Astrocyte (in vitro differentiated cells and primary cell): ENCODE measurements at regions not wholly inside any gene's neighbourhood (a gene's known extent, or its start where the extent isn't known, plus 50 kb on each side); places are given as distances from the start of the nearest gene placed in this dataset.

Experiments used
- DNase-seq: peaks from one replicate; pipeline ENCODE4 v3.0.0-alpha.2; 2010; ENCODE audit warnings: low read depth
- FAIRE-seq: peaks from 2 replicates; lab custom pipeline; 2011; peaks lifted over from hg19 to GRCh38; lab: Jason Lieb, UNC
- H2AFZ ChIP-seq: 2 replicates; pipeline ENCODE4 v1.6.0; 2012; ENCODE audit warnings: low read depth, low read length, inconsistent platforms
- H3K27ac ChIP-seq: 2 replicates; pipeline ENCODE4 v1.5.1; 2011; ENCODE audit warnings: low read depth, low read length, inconsistent platforms
- H3K27me3 ChIP-seq: 2 replicates; pipeline ENCODE4 v1.6.0; 2011; ENCODE audit warnings: low read length, inconsistent platforms; ENCODE audit not compliant: insufficient read depth
- H3K36me3 ChIP-seq: 2 replicates; pipeline ENCODE4 v1.5.1; 2011; ENCODE audit warnings: low read length, inconsistent platforms; ENCODE audit not compliant: insufficient read depth
- H3K4me1 ChIP-seq: 2 replicates; pipeline ENCODE4 v1.5.1; 2011; ENCODE audit warnings: low read length, inconsistent platforms; ENCODE audit not compliant: insufficient read depth
- H3K4me2 ChIP-seq: 2 replicates; pipeline ENCODE4 v1.6.0; 2012; ENCODE audit warnings: low read length, inconsistent platforms
- H3K4me3 ChIP-seq: 2 replicates; pipeline ENCODE4 v1.5.1; 2011; ENCODE audit warnings: low read depth, mild to moderate bottlenecking, low read length, inconsistent platforms; ENCODE audit not compliant: insufficient read depth
- H3K79me2 ChIP-seq: 2 replicates; pipeline ENCODE4 v1.6.0; 2012; ENCODE audit warnings: mild to moderate bottlenecking, low read length, inconsistent platforms; ENCODE audit not compliant: insufficient read depth
- H3K9ac ChIP-seq: 2 replicates; pipeline ENCODE4 v1.6.0; 2012; ENCODE audit warnings: mild to moderate bottlenecking, low read length, inconsistent platforms
- H3K9me3 ChIP-seq: 2 replicates; pipeline ENCODE4 v1.5.1; 2012; ENCODE audit warnings: low read depth, mild to moderate bottlenecking, low read length, inconsistent platforms; ENCODE audit not compliant: insufficient read depth
- H4K20me1 ChIP-seq: 2 replicates; pipeline ENCODE4 v1.6.0; 2012; ENCODE audit warnings: low read length, inconsistent platforms; ENCODE audit not compliant: insufficient read depth
- H3K27ac Mint-ChIP-seq: one replicate; pipeline ENCODE4 v1.8.0; 2021; ENCODE audit warnings: mild to moderate bottlenecking, mixed read lengths; ENCODE audit not compliant: unreplicated experiment
- H3K27me3 Mint-ChIP-seq: one replicate; pipeline ENCODE4 v1.8.0; 2021; ENCODE audit warnings: low read depth, mixed read lengths; ENCODE audit not compliant: unreplicated experiment
- H3K36me3 Mint-ChIP-seq: one replicate; pipeline ENCODE4 v1.8.0; 2021; ENCODE audit warnings: low read depth, mixed read lengths; ENCODE audit not compliant: unreplicated experiment
- H3K4me1 Mint-ChIP-seq: one replicate; pipeline ENCODE4 v1.8.0; 2021; ENCODE audit warnings: low read depth, mixed read lengths; ENCODE audit not compliant: unreplicated experiment
- H3K4me3 Mint-ChIP-seq: one replicate; pipeline ENCODE4 v1.8.0; 2021; ENCODE audit warnings: mild to moderate bottlenecking, moderate library complexity, mixed read lengths; ENCODE audit not compliant: unreplicated experiment
- H3K9me3 Mint-ChIP-seq: one replicate; pipeline ENCODE4 v1.8.0; 2021; ENCODE audit warnings: mild to moderate bottlenecking, mixed read lengths; ENCODE audit not compliant: unreplicated experiment
- EZH2 ChIP-seq: IDR thresholded peaks from 2 replicates; pipeline ENCODE4 v1.6.1; 2012; ENCODE audit warnings: mild to moderate bottlenecking, low read length, inconsistent platforms; ENCODE audit not compliant: insufficient read depth
- TF ChIP-seq, protein P1 (sequence below): IDR thresholded peaks from 2 replicates; pipeline ENCODE4 v1.5.1; 2011; ENCODE audit warnings: low read depth, mild to moderate bottlenecking, inconsistent platforms, low read length, moderate library complexity; ENCODE audit not compliant: insufficient read depth

DNA sequence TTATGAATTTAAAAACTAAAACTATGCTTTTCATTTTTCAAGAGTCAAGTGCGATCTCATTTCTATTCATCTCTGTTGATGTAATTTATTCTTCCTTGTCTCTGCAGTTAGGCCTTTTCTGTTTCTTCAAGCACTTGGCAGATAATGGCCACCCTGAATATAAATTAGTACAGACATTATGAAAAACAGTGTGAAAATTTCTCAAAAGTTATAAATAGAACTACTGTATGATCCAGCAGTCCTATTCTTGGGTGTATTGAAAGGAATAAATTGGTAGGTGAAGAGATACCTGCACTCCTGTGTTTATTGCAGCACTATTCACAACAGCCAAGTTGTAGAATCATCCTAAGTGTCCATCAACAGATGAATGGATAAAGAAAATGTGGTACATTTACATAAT lies 248.3 kb downstream of the DOK5 start:
- Histone ChIP-seq H4K20me1 (no peaks in the 10 kb centered on the region), H3K4me1 (no peaks in the 10 kb centered on the region), H3K79me2 (no peaks in the 10 kb centered on the region), H3K36me3 (no peaks in the 10 kb centered on the region), H3K27me3 (no peaks in the 10 kb centered on the region), H3K4me3 (no peak overlapping the region), H2AFZ (no peak overlapping the region), H3K27ac (no peak overlapping the region), H3K9me3 (peaks cover 2% of the 10 kb centered on the region), H3K4me2 (no peak overlapping the region), H3K9ac (no peak overlapping the region)
- DNase-seq = no peak
- TF ChIP-seq, protein P1, sequence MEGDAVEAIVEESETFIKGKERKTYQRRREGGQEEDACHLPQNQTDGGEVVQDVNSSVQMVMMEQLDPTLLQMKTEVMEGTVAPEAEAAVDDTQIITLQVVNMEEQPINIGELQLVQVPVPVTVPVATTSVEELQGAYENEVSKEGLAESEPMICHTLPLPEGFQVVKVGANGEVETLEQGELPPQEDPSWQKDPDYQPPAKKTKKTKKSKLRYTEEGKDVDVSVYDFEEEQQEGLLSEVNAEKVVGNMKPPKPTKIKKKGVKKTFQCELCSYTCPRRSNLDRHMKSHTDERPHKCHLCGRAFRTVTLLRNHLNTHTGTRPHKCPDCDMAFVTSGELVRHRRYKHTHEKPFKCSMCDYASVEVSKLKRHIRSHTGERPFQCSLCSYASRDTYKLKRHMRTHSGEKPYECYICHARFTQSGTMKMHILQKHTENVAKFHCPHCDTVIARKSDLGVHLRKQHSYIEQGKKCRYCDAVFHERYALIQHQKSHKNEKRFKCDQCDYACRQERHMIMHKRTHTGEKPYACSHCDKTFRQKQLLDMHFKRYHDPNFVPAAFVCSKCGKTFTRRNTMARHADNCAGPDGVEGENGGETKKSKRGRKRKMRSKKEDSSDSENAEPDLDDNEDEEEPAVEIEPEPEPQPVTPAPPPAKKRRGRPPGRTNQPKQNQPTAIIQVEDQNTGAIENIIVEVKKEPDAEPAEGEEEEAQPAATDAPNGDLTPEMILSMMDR = no peak
- no peak for TF ChIP-seq EZH2
- FAIRE-seq = no peak
- no peaks in the 10 kb centered on the region for H3K4me1 Mint-ChIP-seq
- H3K36me3 Mint-ChIP-seq = peaks cover 1% of the 10 kb centered on the region
- H3K27ac Mint-ChIP-seq = no peak overlapping the region
- no peak overlapping the region for H3K4me3 Mint-ChIP-seq
- peaks cover 2% of the 10 kb centered on the region for H3K9me3 Mint-ChIP-seq
- no peaks in the 10 kb centered on the region for H3K27me3 Mint-ChIP-seq

DNA sequence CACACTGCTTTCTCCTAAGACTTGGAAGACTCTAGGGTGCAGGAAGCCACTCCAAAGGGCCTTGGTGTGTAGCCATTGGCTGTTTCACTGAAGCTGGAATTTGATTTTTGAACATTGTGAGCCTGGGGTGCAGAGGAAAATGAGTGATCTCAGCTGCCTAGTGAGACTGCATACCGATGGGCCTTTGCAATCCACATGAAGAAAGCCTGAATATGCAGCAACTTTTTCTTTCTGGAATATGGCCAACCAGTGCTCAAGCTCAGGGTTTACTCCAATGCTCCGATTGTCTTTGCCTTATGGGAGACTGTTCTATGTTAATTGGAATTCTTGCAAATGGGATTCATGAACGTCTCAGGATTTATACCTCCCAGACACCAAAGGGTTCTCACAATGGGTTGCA lies 242.6 kb downstream of the DOK5 start:
- H3K27ac Mint-ChIP-seq = no peak overlapping the region
- H3K9me3 ChIP-seq = peaks cover 2% of the 10 kb centered on the region
- FAIRE-seq = no peak
- no peak overlapping the region for H3K4me3 Mint-ChIP-seq
- H4K20me1 ChIP-seq = no peaks in the 10 kb centered on the region
- H3K27me3 ChIP-seq = no peaks in the 10 kb centered on the region
- no peaks in the 10 kb centered on the region for H3K36me3 ChIP-seq
- H3K4me1 Mint-ChIP-seq = no peaks in the 10 kb centered on the region
- DNase-seq = no peak
- H3K9ac ChIP-seq = no peak overlapping the region
- no peak overlapping the region for H3K4me2 ChIP-seq
- H3K27ac ChIP-seq = no peak overlapping the region
- no peaks in the 10 kb centered on the region for H3K79me2 ChIP-seq
- no peaks in the 10 kb centered on the region for H3K27me3 Mint-ChIP-seq
- TF ChIP-seq EZH2 = no peak
- TF ChIP-seq, protein P1 = no peak
- no peaks in the 10 kb centered on the region for H3K4me1 ChIP-seq
- no peak overlapping the region for H2AFZ ChIP-seq
- H3K36me3 Mint-ChIP-seq = no peaks in the 10 kb centered on the region
- peaks cover 1% of the 10 kb centered on the region for H3K9me3 Mint-ChIP-seq
- H3K4me3 ChIP-seq = no peak overlapping the region

DNA sequence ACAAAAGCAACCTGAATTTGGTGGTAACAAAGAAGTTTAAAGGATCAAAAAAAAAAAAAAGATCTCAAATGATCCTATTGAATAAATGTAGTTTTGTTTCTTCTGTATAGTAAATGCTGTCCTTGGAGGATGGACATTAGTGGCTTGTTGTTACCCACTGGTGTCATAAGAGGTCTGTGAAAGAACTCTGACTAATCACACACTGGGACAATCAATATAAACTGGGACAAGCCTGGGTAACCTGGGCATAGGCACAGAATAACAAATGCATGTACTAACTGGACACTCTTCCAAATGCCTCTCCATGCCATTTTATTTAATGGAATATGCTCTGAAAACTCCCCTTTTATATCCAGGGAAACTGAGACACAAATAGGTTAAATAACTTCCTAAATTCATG lies 241.4 kb downstream of the DOK5 start:
- DNase-seq (no peak), FAIRE-seq (no peak)
- Histone ChIP-seq H3K4me2 (no peak overlapping the region), H3K79me2 (no peaks in the 10 kb centered on the region), H3K9me3 (no peaks in the 10 kb centered on the region), H3K27ac (no peak overlapping the region), H3K4me3 (no peak overlapping the region), H2AFZ (no peak overlapping the region), H3K9ac (no peak overlapping the region), H4K20me1 (no peaks in the 10 kb centered on the region), H3K36me3 (no peaks in the 10 kb centered on the region), H3K27me3 (no peaks in the 10 kb centered on the region), H3K4me1 (no peaks in the 10 kb centered on the region)
- Mint-ChIP-seq H3K36me3 (no peaks in the 10 kb centered on the region), H3K4me1 (no peaks in the 10 kb centered on the region), H3K27me3 (no peaks in the 10 kb centered on the region), H3K4me3 (no peak overlapping the region), H3K9me3 (peaks cover 3% of the 10 kb centered on the region), H3K27ac (no peak overlapping the region)
- TF ChIP-seq, protein P1 = no peak
- TF ChIP-seq EZH2 = no peak
